ENCODE measurements at regions not wholly inside any gene's neighbourhood (a gene's known extent, or its start where the extent isn't known, plus 50 kb on each side); places are given as distances from the start of the nearest gene placed in this dataset.
A peak's percentile ranks its signal among the peaks of the same experiment; 100 is the strongest.

DNA sequence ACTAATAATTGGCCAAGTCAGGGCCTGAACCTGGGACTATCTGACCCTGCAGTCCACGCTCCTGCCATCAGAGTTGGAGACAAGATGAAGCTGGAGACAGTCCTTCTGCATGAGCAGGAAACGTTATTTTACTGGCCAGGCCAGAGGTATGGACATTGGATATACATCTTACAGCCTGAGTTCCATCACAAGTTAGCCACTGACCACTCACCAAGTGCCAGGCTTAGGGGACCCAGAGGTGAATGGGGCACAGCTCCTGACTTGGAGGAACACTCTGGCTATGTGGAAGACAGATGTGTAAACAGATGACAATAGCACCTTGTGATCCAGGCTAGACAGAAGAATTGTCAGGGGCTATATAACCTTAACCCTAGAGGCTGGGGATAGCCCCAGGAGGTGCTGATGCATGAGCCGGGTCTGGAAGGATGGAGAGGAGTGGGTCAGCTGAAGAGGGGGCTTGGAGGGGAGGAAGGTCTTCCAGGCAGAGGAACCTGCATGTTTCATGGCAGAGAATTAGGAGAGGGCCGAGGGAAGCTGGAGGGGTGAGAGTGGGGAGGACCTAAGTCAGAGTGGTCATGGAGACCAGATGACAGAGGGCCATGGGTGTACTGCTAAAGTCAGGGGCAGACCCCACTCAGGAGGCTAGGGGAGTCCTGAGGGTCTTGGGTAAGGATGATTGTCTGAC is 52.5 kb upstream of the DMRTB1 start:
- in situ Hi-C loops (cut with MboI) = no loop called here
- no peak for TF ChIP-seq SUPT20H (IDR thresholded peaks at IDR 0.05; ENCODE audit: borderline replicate concordance, control insufficient read depth, low read depth, low read length)
- no peak for TF ChIP-seq DPF2 (IDR thresholded peaks at IDR 0.05)
- Histone ChIP-seq H3K4me1 (ENCODE audit: control insufficient read depth, insufficient read depth, low read length) (peaks cover 22% of the 10 kb centered on the region), H3K79me2 (ENCODE audit: control insufficient read depth, insufficient read depth, low read length) (no peaks in the 10 kb centered on the region), H2AFZ (ENCODE audit: control insufficient read depth, low read depth, low read length) (no peak overlapping the region), H3K27me3 (replicated peaks in 1 of 2; ENCODE audit: control insufficient read depth in 2 of 2, insufficient read depth in 2 of 2, low read length in 1 of 2) (no peaks in the 10 kb centered on the region; a peak in 1 of 4 replicates), H3K36me3 (ENCODE audit: control insufficient read depth in 2 of 2, insufficient read depth in 2 of 2, low read length in 1 of 2) (no peaks in the 10 kb centered on the region), H3K9ac (ENCODE audit: control insufficient read depth, insufficient read depth, low read length) (no peak overlapping the region), H4K20me1 (ENCODE audit: control insufficient read depth, insufficient read depth) (no peaks in the 10 kb centered on the region), H3K4me3 (no peak overlapping the region), H3K9me3 (replicated peaks; ENCODE audit: control insufficient read depth, insufficient read depth, low read length) (no peaks in the 10 kb centered on the region), H3K27ac (ENCODE audit: control insufficient read depth, insufficient read depth) (no peak overlapping the region), H3K4me2 (ENCODE audit: control insufficient read depth, insufficient read depth) (no peak overlapping the region)
- FAIRE-seq (no peak), DNase-seq (ENCODE audit: low read depth, low spot score) (no peak), ATAC-seq (no peak)
- RAD21 ChIA-PET (ENCODE audit: unreplicated experiment) = interaction anchor here (1.0 to 1.5 kb wide), 2 partner anchors 13 to 128 kb away, joined by 3 to 5 read pairs; no protein-coding TSS in a partner anchor
- WGBS (ENCODE audit: insufficient coverage, insufficient replicate concordance, low lambda C conversion rate, missing lambda C conversion rate) = 21% methylated on average over 4 of the region's 4 CpGs
- POLR2A ChIA-PET = no interaction called here
- no TSS peak for BruUV-seq (replicated peaks)
- SMC1A ChIA-PET (ENCODE audit: uncharacterized antibody, unreplicated experiment) = interaction anchor here (0.6 to 4.9 kb wide), 2 partner anchors 9 to 95 kb away, joined by 3 to 25 read pairs; no protein-coding TSS in a partner anchor
- intact Hi-C loops (cut with micrococcal nuclease; ENCODE audit: unreplicated experiment) = no loop called here
- CTCF ChIA-PET = interaction anchor here (2.0 to 5.5 kb wide), 3 partner anchors 10 to 129 kb away, joined by 6 to 46 read pairs (median 11); no protein-coding TSS in a partner anchor

DNA sequence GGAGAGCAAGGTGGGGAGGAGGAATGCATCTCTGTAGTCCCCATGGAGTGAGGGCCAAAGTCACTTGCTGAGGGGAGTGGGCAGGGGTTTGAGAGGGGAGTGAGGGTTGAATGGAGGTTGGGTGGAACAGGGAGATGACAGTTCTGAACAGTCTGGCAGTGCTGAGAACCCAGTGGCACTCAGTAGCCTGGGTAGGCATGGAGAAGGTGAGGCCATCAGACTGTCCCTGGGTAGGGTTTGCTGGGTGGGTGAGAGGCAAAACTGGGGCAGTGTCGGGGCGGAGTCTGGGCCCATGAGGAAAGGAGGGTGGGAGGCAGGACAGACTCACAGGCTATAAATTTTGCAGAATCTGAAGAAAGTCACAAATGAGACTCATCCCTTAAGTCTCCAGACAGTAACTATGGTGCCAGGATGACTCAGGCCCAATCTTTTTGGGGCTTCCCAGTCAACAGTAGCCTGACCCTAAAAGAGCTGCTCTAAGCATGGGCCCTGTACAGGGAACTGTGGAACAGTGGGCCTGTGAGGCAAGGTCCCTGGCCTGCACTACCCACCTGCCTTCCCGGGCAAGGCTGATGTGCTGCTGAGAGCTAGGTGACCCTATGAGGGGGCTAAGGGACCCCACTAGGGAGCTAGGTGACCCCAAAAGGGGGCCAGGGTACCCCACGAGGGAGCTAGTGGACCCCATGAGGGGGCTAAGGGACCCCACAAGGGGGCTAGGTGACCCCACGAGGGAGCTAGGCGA is 51.0 kb upstream of the DMRTB1 start:
- Histone ChIP-seq H3K27ac (ENCODE audit: control insufficient read depth, insufficient read depth) (no peak overlapping the region), H3K79me2 (ENCODE audit: control insufficient read depth, insufficient read depth, low read length) (no peaks in the 10 kb centered on the region), H3K4me2 (ENCODE audit: control insufficient read depth, insufficient read depth) (no peak overlapping the region), H3K4me1 (ENCODE audit: control insufficient read depth, insufficient read depth, low read length) (peaks cover 29% of the 10 kb centered on the region), H3K36me3 (ENCODE audit: control insufficient read depth in 2 of 2, insufficient read depth in 2 of 2, low read length in 1 of 2) (no peaks in the 10 kb centered on the region), H3K27me3 (replicated peaks in 1 of 2; ENCODE audit: control insufficient read depth in 2 of 2, insufficient read depth in 2 of 2, low read length in 1 of 2) (no peaks in the 10 kb centered on the region), H2AFZ (ENCODE audit: control insufficient read depth, low read depth, low read length) (no peak overlapping the region; the same call in 1 of the 2 replicates), H3K9me3 (replicated peaks; ENCODE audit: control insufficient read depth, insufficient read depth, low read length) (no peaks in the 10 kb centered on the region), H3K4me3 (no peak overlapping the region), H4K20me1 (ENCODE audit: control insufficient read depth, insufficient read depth) (no peaks in the 10 kb centered on the region), H3K9ac (ENCODE audit: control insufficient read depth, insufficient read depth, low read length) (no peak overlapping the region)
- RAD21 ChIA-PET (ENCODE audit: unreplicated experiment) = interaction anchor here (1.0 to 2.6 kb wide), 7 partner anchors 13 to 130 kb away, joined by 3 to 17 read pairs (median 5); no protein-coding TSS in a partner anchor
- SMC1A ChIA-PET (ENCODE audit: uncharacterized antibody, unreplicated experiment) = interaction anchor here (0.9 to 4.9 kb wide), 5 partner anchors 11 to 111 kb away, joined by 3 to 25 read pairs (median 4); no protein-coding TSS in a partner anchor
- DNase-seq (ENCODE audit: low read depth, low spot score) (no peak), FAIRE-seq (no peak), ATAC-seq (peak; percentile 42)
- CTCF ChIA-PET = interaction anchor here (0.6 to 1.9 kb wide), 6 partner anchors 12 to 129 kb away, joined by 3 to 11 read pairs (median 5); no protein-coding TSS in a partner anchor
- BruUV-seq (replicated peaks) = no TSS peak
- in situ Hi-C loops (cut with MboI) (no loop called here), intact Hi-C loops (cut with micrococcal nuclease; ENCODE audit: unreplicated experiment) (no loop called here)
- 7% methylated on average over 6 of the region's 6 CpGs for WGBS (ENCODE audit: insufficient coverage, insufficient replicate concordance, low lambda C conversion rate, missing lambda C conversion rate)
- POLR2A ChIA-PET = interaction anchor here (0.9 to 3.7 kb wide), 3 partner anchors 11 to 119 kb away, joined by 3 to 13 read pairs (median 3); no protein-coding TSS in a partner anchor
- TF ChIP-seq IKZF1 (conservative IDR thresholded peaks at IDR 0.05) (0 out of 2 replicates have a peak, but pooled peaks have one; percentile 19), KLF5 (IDR thresholded peaks at IDR 0.05; ENCODE audit: partially characterized antibody) (no peak), GABPA (IDR thresholded peaks at IDR 0.05; ENCODE audit: low read depth) (no peak), RELA (IDR thresholded peaks at IDR 0.05; ENCODE audit: borderline replicate concordance, partially characterized antibody) (no peak), ZNF384 (IDR thresholded peaks at IDR 0.05; ENCODE audit: borderline replicate concordance, low read depth, low read length) (no peak), HDGF (IDR thresholded peaks at IDR 0.05) (0 out of 2 replicates have a peak, but pooled peaks have one; percentile 37), SP1 (IDR thresholded peaks at IDR 0.05; ENCODE audit: low read depth, low read length) (no peak), EZH2 (IDR thresholded peaks at IDR 0.05; ENCODE audit: borderline replicate concordance, control insufficient read depth, low read depth, low read length) (no peak), FOS (IDR thresholded peaks at IDR 0.05; ENCODE audit: borderline replicate concordance, extremely low read depth, insufficient read length) (no peak), YBX1 (IDR thresholded peaks at IDR 0.05) (no peak)
- TF ChIP-seq, protein P1, sequence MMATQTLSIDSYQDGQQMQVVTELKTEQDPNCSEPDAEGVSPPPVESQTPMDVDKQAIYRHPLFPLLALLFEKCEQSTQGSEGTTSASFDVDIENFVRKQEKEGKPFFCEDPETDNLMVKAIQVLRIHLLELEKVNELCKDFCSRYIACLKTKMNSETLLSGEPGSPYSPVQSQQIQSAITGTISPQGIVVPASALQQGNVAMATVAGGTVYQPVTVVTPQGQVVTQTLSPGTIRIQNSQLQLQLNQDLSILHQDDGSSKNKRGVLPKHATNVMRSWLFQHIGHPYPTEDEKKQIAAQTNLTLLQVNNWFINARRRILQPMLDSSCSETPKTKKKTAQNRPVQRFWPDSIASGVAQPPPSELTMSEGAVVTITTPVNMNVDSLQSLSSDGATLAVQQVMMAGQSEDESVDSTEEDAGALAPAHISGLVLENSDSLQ (IDR thresholded peaks at IDR 0.05) = no peak
- TF ChIP-seq, protein P2, sequence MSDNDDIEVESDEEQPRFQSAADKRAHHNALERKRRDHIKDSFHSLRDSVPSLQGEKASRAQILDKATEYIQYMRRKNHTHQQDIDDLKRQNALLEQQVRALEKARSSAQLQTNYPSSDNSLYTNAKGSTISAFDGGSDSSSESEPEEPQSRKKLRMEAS (IDR thresholded peaks at IDR 0.05; ENCODE audit: low read depth, low read length) = no peak
